HG03139 (cell line): ENCODE measurements at regions not wholly inside any gene's neighbourhood (a gene's known extent, or its start where the extent isn't known, plus 50 kb on each side); places are given as distances from the start of the nearest gene placed in this dataset.

Source experiments
- ATAC-seq: cut with Tn5 transposase; IDR thresholded peaks from one replicate; pipeline ENCODE4 v1.9.1; 2021; ENCODE audit not compliant: unreplicated experiment

DNA sequence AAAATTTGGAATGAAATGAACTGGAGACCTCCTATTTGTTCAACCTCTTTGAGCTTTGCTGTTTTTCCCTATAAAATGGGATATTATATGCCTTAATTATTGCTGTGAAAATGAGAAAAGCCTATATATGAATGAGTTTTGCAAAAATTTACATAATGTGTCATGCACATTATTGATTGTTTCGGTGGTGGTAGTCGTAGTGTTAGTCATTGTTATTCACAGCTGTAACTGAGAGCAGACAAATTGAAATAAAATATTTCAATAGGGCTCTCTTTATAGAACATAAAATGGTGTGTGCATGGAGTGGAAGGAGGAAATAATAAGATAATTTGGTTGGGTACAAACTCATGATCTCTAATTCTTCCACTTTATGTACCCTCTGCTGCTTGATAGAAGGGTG, 153.7 kb upstream of the GADL1 start:
- no peak for ATAC-seq

DNA sequence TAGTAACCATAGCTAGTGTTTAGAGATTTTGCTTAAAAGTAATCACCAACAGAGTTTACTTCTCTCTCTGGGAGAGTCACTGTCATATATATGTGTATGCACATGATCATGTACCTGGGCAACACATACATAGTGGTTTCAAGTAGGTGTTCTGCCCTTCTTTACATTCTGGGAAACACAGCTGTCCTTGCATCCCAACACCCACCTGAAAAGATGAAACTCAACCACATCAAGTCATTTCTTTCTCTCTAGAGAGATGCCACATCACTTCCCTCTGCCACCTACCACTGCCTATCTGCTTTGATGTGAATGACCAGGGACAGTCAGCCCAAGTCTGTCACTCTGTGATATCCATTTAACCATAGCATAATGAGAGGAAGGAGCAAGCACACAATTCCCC, 155.8 kb upstream of the GADL1 start:
- ATAC-seq = no peak

DNA sequence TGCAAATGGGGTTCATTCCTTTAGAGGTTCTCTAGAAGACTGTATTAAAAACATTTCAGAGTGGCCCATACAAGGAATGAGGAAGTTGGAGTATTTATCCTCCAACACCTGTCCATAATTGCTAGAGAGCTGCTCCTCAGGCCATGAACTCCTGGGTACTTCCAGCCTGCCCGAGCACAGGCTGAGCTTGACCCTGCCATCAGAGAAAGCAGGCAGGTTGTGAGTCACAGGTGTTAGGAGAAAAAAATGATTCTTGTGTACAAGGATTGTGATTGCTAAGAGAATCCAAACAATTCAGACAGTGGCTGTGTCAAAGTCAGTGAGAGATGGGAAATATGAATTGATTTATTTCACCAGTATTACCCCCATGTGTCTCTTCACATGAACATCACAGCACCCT, 156.8 kb upstream of the GADL1 start:
- ATAC-seq = no peak

DNA sequence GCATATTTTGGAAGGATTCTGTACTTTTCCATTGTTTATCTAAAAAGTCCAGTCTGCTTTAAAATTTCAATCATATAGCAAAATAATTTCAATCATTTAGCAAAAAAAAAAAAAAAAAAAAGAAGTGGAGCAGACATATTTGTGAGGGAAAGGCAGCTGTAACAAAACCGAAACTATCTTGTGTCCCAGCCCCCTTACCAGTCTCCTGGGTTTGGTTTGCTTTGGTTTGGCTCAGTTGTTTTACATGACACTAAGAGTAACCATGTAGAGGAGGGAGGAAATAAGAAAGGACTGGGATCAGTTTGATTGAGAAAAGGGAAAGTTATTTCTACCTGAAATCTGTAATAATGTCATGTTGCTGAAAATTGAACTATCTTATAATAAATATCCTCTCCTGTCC, 158.8 kb upstream of the GADL1 start:
- no peak for ATAC-seq

DNA sequence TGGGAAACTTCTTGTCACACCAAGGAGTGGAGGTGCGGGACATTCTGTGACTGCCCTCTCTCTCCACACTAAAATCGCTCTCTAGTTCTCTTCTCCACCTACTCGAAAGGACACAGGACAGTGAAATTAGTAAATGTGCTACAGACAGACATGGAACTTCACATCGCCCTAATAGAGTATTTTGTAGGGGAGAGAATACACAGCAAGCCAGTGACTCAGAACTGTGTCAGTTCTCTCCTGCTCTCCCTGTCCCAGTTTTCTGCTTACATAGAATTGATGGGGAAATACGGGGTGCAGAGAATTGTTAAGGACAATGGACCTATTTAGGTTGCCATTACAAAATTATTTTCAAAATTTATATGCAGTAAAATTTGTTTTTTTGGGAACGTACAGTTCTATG, 159.6 kb upstream of the GADL1 start:
- ATAC-seq = no peak

DNA sequence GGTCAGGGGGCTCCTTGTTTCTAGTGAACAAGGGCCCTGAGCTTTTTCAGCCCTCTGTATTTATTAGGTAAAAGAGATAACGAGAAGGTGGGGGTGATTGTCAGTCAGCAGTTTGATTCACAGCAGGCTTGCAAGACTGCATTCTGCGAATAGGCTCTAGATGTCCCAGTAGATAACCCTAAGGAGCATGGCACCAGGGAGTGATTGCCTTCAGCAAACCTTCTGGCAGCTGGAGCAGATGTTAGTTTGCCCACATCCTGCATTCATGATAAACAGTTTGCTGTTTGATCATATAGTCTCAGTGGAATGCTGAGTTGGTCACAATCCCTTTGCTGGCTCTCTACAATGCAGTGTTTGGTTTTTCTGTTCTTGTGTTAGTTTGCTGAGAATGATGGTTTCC, 161.3 kb upstream of the GADL1 start:
- ATAC-seq = no peak

DNA sequence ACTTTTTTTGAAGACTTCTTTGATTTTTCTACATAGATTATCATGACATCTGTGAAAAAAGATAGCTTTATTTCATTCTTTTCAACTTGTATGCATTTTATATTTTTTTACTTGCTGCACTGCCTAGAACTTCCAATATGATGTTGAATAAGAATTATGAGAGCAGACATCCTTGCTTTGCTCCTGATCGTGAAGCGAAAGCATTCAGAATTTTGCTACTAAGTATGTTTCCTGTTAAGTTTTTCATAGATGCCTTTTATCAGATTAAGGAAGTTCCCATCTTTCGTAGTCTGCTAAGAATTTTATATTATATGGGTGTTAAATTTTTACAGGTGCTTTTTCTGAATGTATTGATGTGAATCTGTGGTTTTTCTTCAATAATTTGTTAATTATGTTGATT, 163.4 kb upstream of the GADL1 start:
- no peak for ATAC-seq

DNA sequence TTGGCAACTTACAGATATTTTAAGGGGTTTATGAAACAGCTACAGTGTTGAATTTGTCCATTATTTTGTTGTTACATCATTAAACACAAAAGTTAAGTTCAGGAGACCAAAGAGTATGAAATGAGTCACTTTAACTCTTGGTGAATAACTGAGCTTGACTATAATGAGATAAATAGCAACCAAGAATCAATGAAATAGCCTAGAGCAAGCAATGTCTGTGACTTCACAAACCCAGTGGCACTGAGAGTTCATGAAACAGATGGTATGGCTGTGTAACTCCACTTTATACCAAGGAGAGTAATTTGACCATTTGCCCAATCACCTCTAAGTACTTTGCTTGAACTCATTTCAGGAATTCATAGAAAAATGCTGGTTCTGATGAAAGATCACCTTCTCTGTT, 169.6 kb upstream of the GADL1 start:
- ATAC-seq = no peak

DNA sequence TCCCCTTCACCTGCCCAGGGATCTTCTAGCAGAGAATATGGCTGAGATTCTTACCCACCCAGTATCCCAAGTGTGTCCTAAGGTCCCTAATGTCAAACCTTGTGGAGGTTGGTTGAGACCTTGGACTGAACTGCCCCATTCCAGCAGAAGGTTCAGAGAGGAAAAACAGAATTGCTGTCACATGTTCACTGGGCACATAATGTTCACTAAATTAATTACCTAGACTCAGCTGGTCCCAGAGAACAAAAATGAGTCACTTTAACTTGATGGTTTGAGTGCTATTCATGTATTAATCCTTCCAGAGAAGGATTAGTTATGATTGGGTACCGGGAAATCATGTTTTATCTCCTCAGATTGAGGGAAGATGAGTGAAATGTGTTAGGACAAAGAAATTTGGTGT, 171.3 kb upstream of the GADL1 start:
- ATAC-seq = no peak

DNA sequence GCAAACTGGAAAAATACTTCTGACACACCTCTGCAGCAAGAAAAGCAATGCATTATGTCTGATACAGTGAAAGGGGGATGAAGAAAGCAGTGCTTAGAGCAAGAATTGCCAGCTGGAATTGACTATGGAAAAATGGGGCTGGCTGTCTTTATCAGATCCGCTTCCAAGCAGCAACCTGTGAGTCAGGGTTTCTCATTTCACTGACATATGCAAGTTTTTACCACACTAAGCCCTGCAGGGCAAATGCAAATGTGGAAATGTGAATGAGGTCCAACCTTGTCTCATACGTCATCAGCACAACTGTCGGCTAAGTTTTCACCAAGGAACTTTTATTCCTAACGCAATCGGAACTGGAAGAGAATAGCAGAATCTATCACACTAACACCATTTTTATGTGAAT, 172.5 kb upstream of the GADL1 start:
- no peak for ATAC-seq

DNA sequence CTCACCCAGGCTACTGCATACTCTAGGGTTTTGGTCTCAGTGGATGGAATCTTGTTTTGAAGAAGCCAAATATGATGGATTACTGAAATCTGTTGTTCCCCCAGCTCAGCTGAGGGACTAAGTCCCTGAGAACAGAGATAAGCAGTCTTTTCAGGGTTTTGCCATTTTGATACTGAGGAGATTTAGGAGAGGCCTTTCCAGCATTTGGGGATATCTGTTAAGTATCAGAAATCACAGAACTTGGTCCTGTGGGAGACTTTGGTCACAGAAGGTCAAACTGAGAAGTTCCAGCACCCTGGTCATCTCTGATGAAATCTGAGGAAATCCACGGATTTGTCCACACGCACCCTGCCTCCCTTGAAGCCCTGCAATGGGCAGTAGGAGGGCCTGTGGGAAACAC, 181.0 kb upstream of the GADL1 start:
- no peak for ATAC-seq

DNA sequence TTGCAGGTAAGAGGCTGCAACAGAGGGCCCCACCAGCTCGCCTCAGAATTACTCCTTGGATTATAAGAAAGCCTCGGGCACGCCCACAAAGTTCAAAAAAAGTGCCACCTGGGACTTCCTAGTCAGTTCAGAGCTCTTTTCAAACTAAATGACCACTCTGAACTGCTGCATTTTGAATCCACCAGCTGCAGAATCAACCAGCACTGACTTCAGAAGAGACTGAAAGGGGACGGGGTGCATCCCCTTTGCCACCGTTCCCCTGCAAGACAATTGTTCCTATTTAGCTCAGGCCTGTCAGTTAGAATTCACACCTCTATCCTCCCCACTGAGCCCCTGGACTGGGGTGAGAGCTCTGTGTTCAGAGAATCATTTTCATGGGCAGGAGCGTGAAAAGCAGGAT, 181.4 kb upstream of the GADL1 start:
- no peak for ATAC-seq

DNA sequence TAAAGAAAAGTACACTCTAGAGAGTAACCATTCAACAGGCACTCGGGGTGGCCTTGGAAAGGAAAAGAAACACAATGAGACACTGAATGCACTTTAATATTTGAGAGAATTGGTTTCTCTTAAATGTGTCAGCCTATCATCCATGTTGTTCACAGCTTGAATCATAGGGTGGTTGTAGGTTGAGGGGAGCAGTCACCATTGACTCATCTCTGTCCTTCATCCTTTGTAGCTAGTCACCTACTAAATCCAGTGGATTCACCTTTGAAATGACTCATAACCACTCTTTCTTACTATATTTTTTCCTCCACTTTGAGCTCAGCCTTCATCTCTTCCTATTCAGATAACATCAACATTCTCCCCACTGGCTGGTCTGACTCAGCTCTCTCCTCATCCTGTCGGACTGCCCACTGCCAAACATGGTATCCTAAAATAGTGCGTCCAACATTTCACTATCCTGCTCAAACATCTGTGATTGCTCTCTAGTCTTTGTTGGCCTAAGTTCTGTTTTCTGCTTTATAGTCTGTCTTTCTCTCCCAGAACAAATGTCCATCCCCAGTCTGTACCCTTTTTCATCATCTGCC, 182.7 kb upstream of the GADL1 start:
- no peak for ATAC-seq

DNA sequence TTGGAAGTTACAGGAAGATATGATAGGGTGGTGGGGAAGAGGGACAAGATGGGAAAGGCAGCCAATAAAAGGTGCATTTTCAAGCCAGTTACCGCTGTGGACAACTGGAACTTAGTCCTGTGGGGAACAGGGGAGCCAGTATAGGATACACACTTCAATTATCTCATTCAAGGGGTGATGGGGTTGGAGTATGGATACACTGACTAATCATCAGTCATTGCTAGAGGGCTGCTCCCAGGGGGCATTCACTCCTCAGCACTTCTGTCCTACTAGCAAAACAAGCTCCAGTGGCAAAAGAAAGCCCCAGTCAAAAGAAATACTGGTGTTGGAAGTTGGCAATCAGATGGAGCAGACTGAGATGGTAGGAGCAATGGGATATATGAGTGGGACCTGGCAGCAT, 183.4 kb upstream of the GADL1 start:
- no peak for ATAC-seq

DNA sequence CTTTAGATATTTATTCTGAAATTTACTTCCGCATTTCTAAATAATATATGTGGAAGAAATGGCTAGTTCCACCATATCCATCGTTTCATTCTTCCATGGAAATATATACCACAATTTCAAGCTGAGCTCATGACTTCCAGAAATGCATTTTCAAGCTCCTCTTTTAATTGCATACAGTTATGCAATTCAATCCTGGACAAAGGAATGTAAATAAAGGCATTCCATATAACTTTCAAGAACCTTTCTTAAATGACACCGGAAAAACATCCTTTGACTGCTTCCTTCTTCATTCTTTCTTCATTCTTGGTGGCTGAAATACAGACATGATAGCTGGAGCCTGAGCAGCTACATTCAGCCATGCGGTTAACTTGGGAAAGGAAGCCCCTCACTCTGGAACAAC, 185.2 kb upstream of the GADL1 start:
- ATAC-seq = no peak

DNA sequence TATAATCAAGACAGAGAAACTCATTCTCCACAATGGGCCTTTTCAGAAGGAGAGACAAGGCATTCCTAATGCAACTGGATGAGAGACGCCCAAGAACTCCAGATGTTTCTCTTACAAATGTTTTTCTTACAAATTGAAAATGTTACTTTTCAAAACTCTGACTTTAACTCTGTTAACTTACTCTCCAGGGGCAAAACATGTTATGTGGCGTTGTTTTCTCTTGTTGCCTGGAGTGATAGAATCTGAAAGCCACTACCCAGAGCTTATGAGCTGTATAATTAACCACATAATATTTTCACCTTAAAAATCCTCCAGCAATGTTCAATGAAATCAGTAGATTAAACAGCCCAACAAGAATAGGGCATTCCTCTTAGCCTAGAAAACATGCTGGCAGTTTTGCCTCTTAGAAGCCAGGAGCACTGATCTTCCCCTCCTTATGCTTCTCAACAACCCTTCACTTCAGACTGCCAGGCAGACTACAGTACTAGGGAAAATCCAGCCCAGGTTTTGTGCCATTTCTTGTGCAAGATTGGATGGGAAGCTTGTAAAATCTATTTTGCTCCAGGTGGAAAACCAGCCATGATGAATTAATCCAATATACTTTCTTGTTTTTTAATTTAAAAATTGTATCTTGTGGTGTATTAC, 186.7 kb upstream of the GADL1 start:
- ATAC-seq = no peak

DNA sequence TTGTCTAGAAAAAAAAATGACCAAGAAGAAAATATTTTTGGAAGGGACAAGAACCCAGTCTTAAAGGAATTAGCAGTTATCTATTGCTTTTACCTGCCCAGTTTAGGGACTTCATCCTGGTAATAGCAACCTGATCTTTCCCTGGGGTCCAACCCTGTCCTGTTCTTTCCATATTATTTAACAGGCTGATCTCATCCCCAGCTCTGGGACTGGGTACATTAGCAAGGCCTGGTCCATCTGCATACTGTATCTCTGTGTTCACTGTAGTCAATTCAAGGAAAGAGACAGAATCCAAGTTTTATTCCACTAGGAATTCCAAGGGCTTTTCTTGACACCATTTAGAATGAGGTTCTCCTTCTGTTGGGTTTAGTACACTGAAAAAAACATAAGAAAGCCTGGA, 191.7 kb upstream of the GADL1 start:
- no peak for ATAC-seq

DNA sequence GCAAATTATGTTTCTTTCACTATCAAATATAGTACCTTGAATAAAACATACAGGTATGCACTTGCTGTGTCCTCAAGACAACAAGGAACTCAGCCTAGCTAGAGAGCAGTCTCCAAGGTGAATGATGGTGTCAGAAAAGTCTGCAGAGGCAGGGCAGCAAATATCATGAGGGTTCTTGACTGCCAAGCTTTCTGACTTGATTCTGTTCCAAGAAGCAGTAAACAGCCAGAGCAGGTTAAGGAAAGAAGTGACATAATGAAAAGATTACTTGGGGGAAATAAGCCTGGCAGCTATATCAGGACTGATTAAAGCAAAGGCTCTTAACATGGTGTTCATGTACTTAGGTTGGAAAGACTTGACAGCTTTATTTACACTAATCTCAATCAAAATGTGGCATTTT, 192.2 kb upstream of the GADL1 start:
- ATAC-seq = no peak

DNA sequence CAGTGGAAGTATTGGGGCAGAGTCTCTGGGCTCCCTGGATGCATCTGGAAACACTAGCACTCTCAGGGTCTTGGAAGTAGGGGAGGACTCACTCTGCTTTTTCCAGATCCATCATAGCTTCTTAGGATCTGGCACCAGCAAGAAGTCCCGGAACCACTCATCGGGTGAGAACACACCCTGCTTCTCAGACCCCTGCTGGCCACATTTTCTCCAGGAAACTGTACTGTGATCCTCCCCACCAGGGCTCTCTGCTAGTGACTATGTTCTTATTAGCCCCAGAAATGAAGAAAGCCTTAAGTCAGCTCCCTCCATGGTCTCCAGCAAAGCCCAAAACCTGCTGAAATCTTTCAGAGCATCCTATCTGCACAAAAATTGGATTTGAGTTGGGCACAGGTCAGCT, 197.3 kb upstream of the GADL1 start:
- ATAC-seq = no peak

DNA sequence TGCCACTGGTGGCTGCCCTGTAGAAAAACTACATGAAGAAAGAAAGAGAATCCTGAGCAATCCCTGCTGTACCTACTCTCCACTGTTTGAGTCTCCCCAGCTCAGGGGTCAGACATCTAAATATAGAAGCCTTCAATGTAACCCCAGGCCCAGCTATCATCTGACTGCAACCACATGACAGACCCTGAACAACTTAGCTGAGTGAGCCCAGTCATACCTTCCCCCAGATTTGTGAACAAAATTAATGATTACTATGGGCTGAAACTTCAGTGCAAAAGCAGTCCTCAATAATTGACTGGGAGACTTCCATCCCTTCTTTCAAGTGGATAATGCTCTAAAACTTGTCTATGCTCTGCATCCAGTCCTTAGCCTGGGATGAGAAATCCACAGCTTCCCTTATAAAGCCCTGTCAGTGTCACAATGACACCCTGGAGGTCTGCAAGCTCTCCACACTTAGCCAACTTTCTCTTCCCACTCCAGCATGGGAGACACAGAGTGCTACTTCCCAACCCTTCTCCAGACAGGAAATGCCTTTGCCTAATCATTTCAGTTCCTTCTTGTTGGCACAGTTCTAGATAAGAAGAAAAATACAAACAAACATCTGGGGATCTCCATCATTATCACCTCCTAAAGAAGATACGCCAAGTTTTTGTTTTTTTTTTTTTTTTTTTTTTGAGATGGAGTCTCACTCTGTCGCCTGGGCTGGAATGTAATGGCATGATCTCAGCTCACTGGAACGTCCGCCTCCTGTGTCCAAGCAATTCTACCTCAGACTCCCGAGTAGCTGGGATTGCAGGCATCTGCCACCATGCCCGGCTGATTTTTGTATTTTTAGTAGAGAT, 198.5 kb upstream of the GADL1 start:
- no peak for ATAC-seq

DNA sequence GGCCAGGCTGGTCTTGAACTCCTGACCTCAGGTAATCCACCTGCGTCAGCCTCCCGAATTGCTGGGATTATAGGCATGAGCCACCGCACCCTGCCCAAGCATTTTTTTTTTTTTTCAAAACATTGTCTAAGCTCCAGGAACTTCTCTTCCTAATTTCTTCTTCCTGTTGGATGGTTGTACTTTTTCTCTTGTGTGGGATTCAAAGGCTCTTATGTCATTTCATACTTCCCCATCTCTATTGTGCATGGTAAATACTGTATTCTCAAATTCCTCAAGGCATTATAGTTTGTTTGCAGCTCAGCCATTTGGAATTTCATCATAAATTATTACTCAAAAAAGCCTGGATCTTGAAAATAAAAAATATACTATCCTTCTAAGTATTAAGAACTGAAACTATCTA, 199.1 kb upstream of the GADL1 start:
- no peak for ATAC-seq

DNA sequence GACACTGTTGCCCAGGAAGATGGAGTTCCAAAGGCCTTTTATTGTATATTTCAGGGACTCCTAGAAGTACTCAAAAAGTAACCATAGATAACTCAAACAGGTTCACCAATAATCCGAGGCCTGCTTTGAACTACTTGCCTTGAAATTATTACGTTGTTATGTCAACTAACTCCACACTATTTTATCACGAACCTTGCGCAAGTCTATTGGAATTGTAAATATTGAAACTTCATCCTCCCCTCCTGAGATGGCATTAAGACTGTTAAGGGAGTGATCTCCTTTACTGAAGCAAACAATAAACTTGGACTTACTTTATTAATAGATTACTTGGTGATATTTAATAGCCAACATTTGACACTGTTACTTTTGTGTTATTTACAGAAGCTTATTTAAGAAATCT, 199.6 kb upstream of the GADL1 start:
- ATAC-seq = no peak

DNA sequence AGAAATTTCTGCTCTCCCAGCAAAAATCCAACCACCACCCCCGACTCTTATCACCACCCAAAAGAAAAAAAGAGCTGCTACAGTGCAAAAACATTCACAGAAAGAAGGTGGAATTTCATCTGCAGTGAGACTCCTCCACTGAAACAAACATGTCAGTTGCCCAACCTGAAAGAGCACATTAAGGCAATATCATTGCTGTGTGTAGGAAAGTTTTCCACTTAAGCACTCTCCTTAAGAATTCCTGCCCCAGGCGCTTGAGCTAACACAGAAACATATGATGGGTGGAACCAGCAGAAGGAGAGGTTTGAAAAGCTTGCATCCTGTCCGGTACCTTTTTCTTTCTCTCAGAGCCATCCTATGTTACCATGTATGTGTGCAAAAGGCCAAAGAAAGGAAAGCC, 200.8 kb upstream of the GADL1 start:
- ATAC-seq = no peak
